ENCODE measurements at regions not wholly inside any gene's neighbourhood (a gene's known extent, or its start where the extent isn't known, plus 50 kb on each side); places are given as distances from the start of the nearest gene placed in this dataset.

DNA sequence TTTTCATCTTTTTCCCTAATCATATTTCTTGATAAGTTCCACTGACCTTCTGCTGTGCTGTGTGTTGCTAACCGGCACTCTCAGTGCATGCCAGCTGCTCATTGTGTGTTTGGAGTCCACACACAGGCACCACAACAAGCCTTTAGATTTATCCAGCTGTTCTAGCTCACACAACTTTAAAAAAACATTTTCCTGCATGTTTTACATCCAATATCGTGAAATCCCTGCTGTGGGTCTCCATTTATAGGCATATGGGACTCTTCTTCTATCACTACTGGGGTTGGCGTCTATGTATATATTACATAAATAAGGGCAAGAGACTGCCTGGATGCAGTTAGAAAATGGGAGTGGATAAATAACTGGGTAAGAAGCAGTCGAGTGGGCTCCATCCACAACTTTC, 183.6 kb upstream of the ADARB2 start:
- TF ChIP-seq, protein P1, sequence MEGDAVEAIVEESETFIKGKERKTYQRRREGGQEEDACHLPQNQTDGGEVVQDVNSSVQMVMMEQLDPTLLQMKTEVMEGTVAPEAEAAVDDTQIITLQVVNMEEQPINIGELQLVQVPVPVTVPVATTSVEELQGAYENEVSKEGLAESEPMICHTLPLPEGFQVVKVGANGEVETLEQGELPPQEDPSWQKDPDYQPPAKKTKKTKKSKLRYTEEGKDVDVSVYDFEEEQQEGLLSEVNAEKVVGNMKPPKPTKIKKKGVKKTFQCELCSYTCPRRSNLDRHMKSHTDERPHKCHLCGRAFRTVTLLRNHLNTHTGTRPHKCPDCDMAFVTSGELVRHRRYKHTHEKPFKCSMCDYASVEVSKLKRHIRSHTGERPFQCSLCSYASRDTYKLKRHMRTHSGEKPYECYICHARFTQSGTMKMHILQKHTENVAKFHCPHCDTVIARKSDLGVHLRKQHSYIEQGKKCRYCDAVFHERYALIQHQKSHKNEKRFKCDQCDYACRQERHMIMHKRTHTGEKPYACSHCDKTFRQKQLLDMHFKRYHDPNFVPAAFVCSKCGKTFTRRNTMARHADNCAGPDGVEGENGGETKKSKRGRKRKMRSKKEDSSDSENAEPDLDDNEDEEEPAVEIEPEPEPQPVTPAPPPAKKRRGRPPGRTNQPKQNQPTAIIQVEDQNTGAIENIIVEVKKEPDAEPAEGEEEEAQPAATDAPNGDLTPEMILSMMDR (IDR thresholded peaks at IDR 0.05): no peak
- TF ChIP-seq EZH2 (IDR thresholded peaks at IDR 0.05; ENCODE audit: borderline replicate concordance, insufficient read depth, low read depth, low read length, poor library complexity, severe bottlenecking): no peak

Measured in B cell (primary cell).